SU-DHL-6 (cell line): ENCODE measurements at regions not wholly inside any gene's neighbourhood (a gene's known extent, or its start where the extent isn't known, plus 50 kb on each side); places are given as distances from the start of the nearest gene placed in this dataset.

Experiments
- H2AFZ ChIP-seq: fragments of 200-600 bp; sonication (generic); 2 replicates; pipeline ENCODE4 v1.6.1; 2014; ENCODE audit warnings: low read depth, mild to moderate bottlenecking, moderate library complexity, mixed read lengths, antibody characterized with exemption, low read length; ENCODE audit not compliant: severe bottlenecking
- H3F3A ChIP-seq: fragments of 200-600 bp; shearing (Covaris generic); 2 replicates; pipeline ENCODE4 v1.6.0; 2016; ENCODE audit warnings: antibody characterized with exemption, mild to moderate bottlenecking; ENCODE audit not compliant: insufficient read depth
- H3K27ac ChIP-seq: fragments of 200-600 bp; sonication (generic); 2 replicates; pipeline ENCODE4 v1.5.1; 2016; ENCODE audit warnings: low read depth, mild to moderate bottlenecking, low read length, moderate library complexity, mixed read lengths
- H3K27me3 ChIP-seq: fragments of 200-600 bp; sonication (generic), shearing (Covaris generic); 2 replicates; pipeline ENCODE4 v1.6.0; 2014; ENCODE audit warnings: mild to moderate bottlenecking, low read length
- H3K36me3 ChIP-seq: fragments of 200-600 bp; sonication (generic); 2 replicates; pipeline ENCODE4 v1.6.1; 2014; ENCODE audit warnings: mild to moderate bottlenecking, low read length, mixed read lengths
- H3K4me2 ChIP-seq: fragments of 300-600, 200-600 bp; shearing (Covaris generic), sonication (generic); 2 replicates; pipeline ENCODE4 v1.6.0; 2014; ENCODE audit warnings: low read length, low read depth, mild to moderate bottlenecking; ENCODE audit not compliant: poor library complexity, severe bottlenecking
- H3K4me3 ChIP-seq: fragments of 200-600 bp; sonication (generic); 2 replicates; pipeline ENCODE4 v1.5.1; 2014; ENCODE audit warnings: antibody characterized with exemption, low read length, mild to moderate bottlenecking, mixed read lengths; ENCODE audit not compliant: insufficient read depth, poor library complexity, severe bottlenecking
- H3K79me2 ChIP-seq: fragments of 200-600 bp; sonication (generic); 2 replicates; pipeline ENCODE4 v1.6.1; 2014; ENCODE audit warnings: mild to moderate bottlenecking, low read length, moderate library complexity; ENCODE audit not compliant: insufficient read depth
- H3K9ac ChIP-seq: fragments of 200-600 bp; sonication (generic); 2 replicates; pipeline ENCODE4 v1.7.0; 2014; ENCODE audit warnings: mild to moderate bottlenecking, low read length
- H3K9me2 ChIP-seq: fragments of 200-600 bp; sonication (generic); replicated peaks from 2 replicates; pipeline ENCODE4 v1.6.1; 2014; ENCODE audit warnings: low read length; ENCODE audit not compliant: insufficient read depth
- H3K9me3 ChIP-seq: fragments of 200-600 bp; sonication (generic); 2 replicates; pipeline ENCODE4 v1.6.1; 2014; ENCODE audit warnings: low read length, mixed read lengths; ENCODE audit not compliant: insufficient read depth
- H4K20me1 ChIP-seq: fragments of 200-600 bp; sonication (generic); 2 replicates; pipeline ENCODE4 v1.6.1; 2014; ENCODE audit warnings: low read depth, mild to moderate bottlenecking, antibody characterized with exemption, low read length, moderate library complexity, mixed read lengths
- EZH2phosphoT487 ChIP-seq: fragments of 200-600 bp; sonication (generic), shearing (Covaris generic); conservative IDR thresholded peaks from 2 replicates; pipeline ENCODE4 v1.6.1; 2018; ENCODE audit warnings: mild to moderate bottlenecking, antibody characterized with exemption, low read length, moderate library complexity, mixed read lengths
- TF ChIP-seq, protein P1 (sequence below): fragments of 200-600 bp; sonication (generic); IDR thresholded peaks from one replicate; pipeline ENCODE4 v1.5.1; 2017; ENCODE audit warnings: antibody characterized with exemption, mild to moderate bottlenecking, low read length, moderate library complexity; ENCODE audit not compliant: insufficient read depth, poor library complexity, severe bottlenecking

DNA sequence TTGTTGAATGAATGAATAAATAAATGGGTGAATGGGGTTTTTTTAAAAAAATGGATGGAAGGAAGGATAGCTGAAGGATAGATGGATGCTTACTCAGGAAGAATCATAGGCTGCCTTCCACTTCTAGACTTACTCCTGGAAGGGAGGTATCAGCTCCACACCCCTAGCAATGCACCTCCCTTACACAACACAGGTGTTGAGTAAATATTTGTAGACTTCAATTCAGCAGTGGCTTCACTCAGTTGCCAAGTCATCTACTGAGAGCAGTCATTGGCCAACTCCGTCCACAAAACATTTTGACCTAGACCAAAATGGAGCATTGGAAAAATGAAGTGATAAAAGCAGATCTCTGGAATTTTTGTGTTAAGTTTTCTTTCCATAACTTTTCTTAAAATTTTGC lies 65.5 kb upstream of the ST8SIA2 start:
- Histone ChIP-seq H3K27me3 (no peaks in the 10 kb centered on the region), H2AFZ (no peak overlapping the region), H3K4me3 (no peak overlapping the region), H3K9me3 (no peaks in the 10 kb centered on the region), H3K9ac (no peak overlapping the region), H3K79me2 (no peaks in the 10 kb centered on the region), H3K4me2 (no peak overlapping the region), H3K27ac (no peak overlapping the region), H3F3A (no peaks in the 10 kb centered on the region), H3K9me2 (no peaks in the 10 kb centered on the region), H3K36me3 (no peaks in the 10 kb centered on the region), H4K20me1 (no peaks in the 10 kb centered on the region)
- TF ChIP-seq, protein P1, sequence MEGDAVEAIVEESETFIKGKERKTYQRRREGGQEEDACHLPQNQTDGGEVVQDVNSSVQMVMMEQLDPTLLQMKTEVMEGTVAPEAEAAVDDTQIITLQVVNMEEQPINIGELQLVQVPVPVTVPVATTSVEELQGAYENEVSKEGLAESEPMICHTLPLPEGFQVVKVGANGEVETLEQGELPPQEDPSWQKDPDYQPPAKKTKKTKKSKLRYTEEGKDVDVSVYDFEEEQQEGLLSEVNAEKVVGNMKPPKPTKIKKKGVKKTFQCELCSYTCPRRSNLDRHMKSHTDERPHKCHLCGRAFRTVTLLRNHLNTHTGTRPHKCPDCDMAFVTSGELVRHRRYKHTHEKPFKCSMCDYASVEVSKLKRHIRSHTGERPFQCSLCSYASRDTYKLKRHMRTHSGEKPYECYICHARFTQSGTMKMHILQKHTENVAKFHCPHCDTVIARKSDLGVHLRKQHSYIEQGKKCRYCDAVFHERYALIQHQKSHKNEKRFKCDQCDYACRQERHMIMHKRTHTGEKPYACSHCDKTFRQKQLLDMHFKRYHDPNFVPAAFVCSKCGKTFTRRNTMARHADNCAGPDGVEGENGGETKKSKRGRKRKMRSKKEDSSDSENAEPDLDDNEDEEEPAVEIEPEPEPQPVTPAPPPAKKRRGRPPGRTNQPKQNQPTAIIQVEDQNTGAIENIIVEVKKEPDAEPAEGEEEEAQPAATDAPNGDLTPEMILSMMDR = no peak
- TF ChIP-seq EZH2phosphoT487 = no peak

DNA sequence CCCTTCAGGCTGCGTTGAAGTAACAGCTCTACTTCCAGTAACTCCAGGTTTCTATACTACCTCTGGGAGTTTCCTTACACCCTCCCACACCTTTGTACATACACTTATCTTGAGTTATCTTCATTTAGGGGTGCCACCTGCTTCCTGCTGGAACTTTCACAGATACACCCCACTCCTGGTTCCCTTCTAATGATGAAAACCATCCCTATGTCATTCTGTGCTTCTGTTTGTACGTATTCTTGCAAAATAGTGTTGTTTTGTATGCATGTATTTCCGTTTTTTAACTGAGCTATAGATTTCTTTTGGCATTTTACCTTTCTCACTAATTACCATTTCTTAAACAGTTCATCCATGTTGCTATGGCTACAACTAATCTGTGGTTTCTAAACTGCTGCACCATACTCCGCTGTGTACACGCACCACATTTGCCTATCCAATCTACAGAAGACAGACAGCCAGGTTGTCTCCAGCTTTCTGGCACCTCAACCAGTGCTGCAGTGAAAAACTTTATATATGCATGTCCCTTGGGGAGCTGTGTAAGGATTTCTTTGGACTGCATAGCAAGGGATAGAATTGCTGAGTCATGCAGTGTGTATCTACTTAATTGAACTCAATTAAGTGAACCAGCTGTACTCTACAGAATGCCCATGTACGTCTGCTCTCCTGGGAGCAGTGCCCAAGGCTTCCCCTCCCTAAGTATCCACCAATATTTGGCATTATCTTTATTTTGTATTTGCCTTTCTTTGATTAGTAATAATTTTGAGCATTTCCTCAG lies 61.4 kb upstream of the ST8SIA2 start:
- Histone ChIP-seq H3K4me2 (no peak overlapping the region), H3K9me2 (no peaks in the 10 kb centered on the region), H2AFZ (no peak overlapping the region), H3K9me3 (no peaks in the 10 kb centered on the region), H3K4me3 (no peak overlapping the region), H3K27me3 (no peaks in the 10 kb centered on the region), H4K20me1 (no peaks in the 10 kb centered on the region), H3K9ac (no peak overlapping the region), H3K36me3 (no peaks in the 10 kb centered on the region), H3K79me2 (no peaks in the 10 kb centered on the region), H3K27ac (no peak overlapping the region), H3F3A (no peaks in the 10 kb centered on the region)
- TF ChIP-seq EZH2phosphoT487 = no peak
- TF ChIP-seq, protein P1 = no peak

DNA sequence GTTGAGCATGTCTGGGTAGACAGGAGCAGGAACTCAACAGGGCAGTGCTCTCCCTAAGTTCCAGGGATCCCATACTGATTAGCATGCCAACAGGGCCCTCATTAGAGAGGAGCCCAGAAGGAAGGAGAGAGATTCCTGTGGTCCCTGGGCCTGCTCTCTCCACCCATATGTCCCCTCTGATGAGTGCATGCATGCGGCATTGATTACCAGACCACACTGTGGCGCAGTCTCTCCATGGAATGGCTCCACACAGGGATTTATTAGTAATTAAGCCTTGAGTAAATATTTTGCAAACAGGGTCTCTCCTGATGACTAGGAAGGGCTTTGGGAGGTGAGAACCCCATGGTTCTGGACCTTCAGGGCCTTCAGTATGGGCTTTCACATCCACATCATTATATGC lies 60.0 kb upstream of the ST8SIA2 start:
- Histone ChIP-seq H3K79me2 (no peaks in the 10 kb centered on the region), H3K9me3 (no peaks in the 10 kb centered on the region), H2AFZ (no peak overlapping the region), H4K20me1 (no peaks in the 10 kb centered on the region), H3K9ac (no peak overlapping the region), H3K4me2 (no peak overlapping the region), H3K4me3 (no peak overlapping the region), H3K36me3 (no peaks in the 10 kb centered on the region), H3K27ac (no peak overlapping the region), H3K9me2 (no peaks in the 10 kb centered on the region), H3K27me3 (no peaks in the 10 kb centered on the region), H3F3A (no peaks in the 10 kb centered on the region)
- TF ChIP-seq, protein P1 = no peak
- TF ChIP-seq EZH2phosphoT487 = no peak
